H1 (cell line): ENCODE measurements at regions not wholly inside any gene's neighbourhood (a gene's known extent, or its start where the extent isn't known, plus 50 kb on each side); places are given as distances from the start of the nearest gene placed in this dataset.

Experiments used
- RNF2 ChIP-seq: fragments of 200-900, 300-1000 bp; sonication (generic); IDR thresholded peaks from 2 replicates; pipeline ENCODE4 v1.7.1; 2016; ENCODE audit warnings: borderline replicate concordance, low read depth, mild to moderate bottlenecking, antibody characterized with exemption, low read length; ENCODE audit not compliant: poor library complexity, severe bottlenecking; ENCODE audit errors: missing control alignments
- SRF ChIP-seq: IDR thresholded peaks from 2 replicates; pipeline ENCODE4 v1.6.1; 2011; ENCODE audit warnings: mild to moderate bottlenecking, low read depth, low read length, moderate library complexity

DNA sequence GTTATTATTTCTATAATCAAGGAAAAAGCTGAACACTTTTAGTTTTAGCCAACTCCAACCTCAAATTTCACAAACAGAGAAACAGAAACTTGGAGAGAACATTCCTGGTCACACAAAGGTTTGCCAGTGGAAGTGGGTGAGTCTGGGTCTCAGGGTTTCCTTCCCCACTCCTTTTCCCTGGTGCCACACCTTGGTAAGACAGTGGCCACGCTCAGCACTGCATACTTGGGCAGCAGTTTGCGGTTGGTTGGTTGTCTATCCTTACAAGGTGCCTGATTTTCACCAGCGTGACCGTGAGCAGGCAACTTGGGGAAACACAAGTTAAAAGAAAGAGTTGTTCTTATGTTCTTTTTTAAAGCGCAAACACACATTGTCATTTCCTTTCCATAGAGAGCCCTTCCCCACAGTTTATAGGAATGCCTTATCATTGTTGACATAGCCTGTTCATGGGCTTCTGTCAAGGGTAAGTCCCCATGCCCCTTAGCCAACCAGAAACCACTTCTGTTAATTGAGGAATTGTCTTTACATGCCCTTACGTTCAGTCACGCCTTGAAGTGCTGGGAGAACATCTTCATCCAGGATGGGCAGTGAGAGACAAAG, 82.2 kb downstream of the RIN2 start (continued):
- TF ChIP-seq SRF (no peak), RNF2 (no peak)
- TF ChIP-seq, all 59 proteins: peak for 0
